PC-3 (cell line): ENCODE measurements at regions not wholly inside any gene's neighbourhood (a gene's known extent, or its start where the extent isn't known, plus 50 kb on each side); places are given as distances from the start of the nearest gene placed in this dataset.

Experiments used
- EZH2 ChIP-seq: fragments of 300-600 bp; sonication (generic); IDR thresholded peaks from one replicate; pipeline ENCODE4 v1.6.1; 2017; ENCODE audit warnings: antibody characterized with exemption, mild to moderate bottlenecking, low read length; ENCODE audit not compliant: unreplicated experiment
- EZH2phosphoT487 ChIP-seq: fragments of 300-600 bp; sonication (generic); IDR thresholded peaks from 2 replicates; pipeline ENCODE4 v1.6.1; 2018; ENCODE audit warnings: mild to moderate bottlenecking, antibody characterized with exemption, low read length, borderline replicate concordance
- TF ChIP-seq, protein P1 (sequence below): fragments of 300-600 bp; sonication (generic); conservative IDR thresholded peaks from 2 replicates; pipeline ENCODE4 v1.5.1; 2017; ENCODE audit warnings: antibody characterized with exemption, low read depth, mild to moderate bottlenecking, low read length

DNA sequence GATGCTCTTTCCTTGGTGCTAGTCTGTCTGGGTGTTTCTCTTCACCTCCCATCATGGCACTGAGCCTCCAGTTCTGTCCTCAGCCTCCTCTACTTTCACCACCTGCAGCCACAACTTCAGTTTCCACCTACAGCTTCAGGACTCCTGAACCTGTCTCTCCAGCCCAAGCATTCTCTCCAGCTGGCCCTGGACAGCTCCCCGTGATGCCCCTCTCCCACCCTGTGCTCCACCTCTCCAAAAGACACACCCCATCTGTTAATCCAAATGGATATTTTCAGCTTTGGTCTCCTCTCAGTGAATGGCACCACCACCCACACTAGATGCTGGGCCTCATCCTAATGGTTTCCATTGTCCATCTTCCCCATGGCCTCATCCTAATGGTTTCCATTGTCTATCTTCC is 79.5 kb upstream of the NEDD9 start:
- TF ChIP-seq, protein P1, sequence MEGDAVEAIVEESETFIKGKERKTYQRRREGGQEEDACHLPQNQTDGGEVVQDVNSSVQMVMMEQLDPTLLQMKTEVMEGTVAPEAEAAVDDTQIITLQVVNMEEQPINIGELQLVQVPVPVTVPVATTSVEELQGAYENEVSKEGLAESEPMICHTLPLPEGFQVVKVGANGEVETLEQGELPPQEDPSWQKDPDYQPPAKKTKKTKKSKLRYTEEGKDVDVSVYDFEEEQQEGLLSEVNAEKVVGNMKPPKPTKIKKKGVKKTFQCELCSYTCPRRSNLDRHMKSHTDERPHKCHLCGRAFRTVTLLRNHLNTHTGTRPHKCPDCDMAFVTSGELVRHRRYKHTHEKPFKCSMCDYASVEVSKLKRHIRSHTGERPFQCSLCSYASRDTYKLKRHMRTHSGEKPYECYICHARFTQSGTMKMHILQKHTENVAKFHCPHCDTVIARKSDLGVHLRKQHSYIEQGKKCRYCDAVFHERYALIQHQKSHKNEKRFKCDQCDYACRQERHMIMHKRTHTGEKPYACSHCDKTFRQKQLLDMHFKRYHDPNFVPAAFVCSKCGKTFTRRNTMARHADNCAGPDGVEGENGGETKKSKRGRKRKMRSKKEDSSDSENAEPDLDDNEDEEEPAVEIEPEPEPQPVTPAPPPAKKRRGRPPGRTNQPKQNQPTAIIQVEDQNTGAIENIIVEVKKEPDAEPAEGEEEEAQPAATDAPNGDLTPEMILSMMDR, result no peak
- TF ChIP-seq EZH2phosphoT487 (no peak), EZH2 (no peak)
